GM18873 (cell line): ENCODE measurements at regions not wholly inside any gene's neighbourhood (a gene's known extent, or its start where the extent isn't known, plus 50 kb on each side); places are given as distances from the start of the nearest gene placed in this dataset.

ENCODE experiments used
- ATAC-seq: cut with Tn5 transposase; IDR thresholded peaks from one replicate; pipeline ENCODE4 v1.9.1; 2021; ENCODE audit warnings: mild to moderate bottlenecking, moderate library complexity, moderate number of reproducible peaks; ENCODE audit not compliant: unreplicated experiment, low FRiP score

- ATAC-seq, result no peak
These were observed 115.7 kb downstream of the RASSF9 start for GRCh38 chr12:85720308-85721033.

GRCh38 chr12:85725991-85726390 lies 110.2 kb downstream of the RASSF9 start:
- no peak for ATAC-seq

GRCh38 chr12:85733221-85733840 lies 102.9 kb downstream of the RASSF9 start:
- ATAC-seq, result no peak

- ATAC-seq, result no peak
These were observed 102.2 kb downstream of the RASSF9 start for GRCh38 chr12:85733984-85734383.

GRCh38 chr12:85740186-85740585 lies 96.0 kb downstream of the RASSF9 start:
- ATAC-seq, result no peak

- ATAC-seq, result no peak
These were observed 95.2 kb downstream of the RASSF9 start for GRCh38 chr12:85741046-85741445.

GRCh38 chr12:85747941-85748495 lies 88.2 kb downstream of the RASSF9 start:
- ATAC-seq, result no peak
